ENCODE measurements at regions not wholly inside any gene's neighbourhood (a gene's known extent, or its start where the extent isn't known, plus 50 kb on each side); places are given as distances from the start of the nearest gene placed in this dataset.

- no peak for DNase-seq (ENCODE audit: low spot score)
These were observed 617.4 kb downstream of the BRINP1 start for GRCh38 chr9:118751848-118752223.

GRCh38 chr9:118761016-118761790 lies 608.0 kb downstream of the BRINP1 start:
- DNase-seq (ENCODE audit: low spot score), result no peak

DNA sequence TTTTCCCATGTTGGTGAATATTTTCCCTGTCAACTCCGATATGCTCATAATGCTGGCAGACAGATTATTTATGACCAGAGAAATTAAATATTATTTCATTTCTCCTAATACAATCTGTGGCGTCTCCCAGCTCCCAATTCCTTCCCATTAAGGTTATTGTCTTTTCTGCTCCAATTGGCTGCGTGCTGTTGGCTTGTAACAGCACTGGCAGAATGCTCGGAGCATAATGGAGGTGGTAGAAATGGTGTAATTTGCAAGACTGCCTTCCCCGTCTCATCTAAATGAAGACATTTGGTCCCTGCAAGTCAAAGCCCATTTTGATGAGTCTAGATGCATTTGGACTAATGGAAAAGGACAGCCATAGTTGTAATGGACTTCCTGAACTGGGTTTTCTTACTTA lies 601.7 kb downstream of the BRINP1 start:
- DNase-seq (ENCODE audit: low spot score), result no peak

DNA sequence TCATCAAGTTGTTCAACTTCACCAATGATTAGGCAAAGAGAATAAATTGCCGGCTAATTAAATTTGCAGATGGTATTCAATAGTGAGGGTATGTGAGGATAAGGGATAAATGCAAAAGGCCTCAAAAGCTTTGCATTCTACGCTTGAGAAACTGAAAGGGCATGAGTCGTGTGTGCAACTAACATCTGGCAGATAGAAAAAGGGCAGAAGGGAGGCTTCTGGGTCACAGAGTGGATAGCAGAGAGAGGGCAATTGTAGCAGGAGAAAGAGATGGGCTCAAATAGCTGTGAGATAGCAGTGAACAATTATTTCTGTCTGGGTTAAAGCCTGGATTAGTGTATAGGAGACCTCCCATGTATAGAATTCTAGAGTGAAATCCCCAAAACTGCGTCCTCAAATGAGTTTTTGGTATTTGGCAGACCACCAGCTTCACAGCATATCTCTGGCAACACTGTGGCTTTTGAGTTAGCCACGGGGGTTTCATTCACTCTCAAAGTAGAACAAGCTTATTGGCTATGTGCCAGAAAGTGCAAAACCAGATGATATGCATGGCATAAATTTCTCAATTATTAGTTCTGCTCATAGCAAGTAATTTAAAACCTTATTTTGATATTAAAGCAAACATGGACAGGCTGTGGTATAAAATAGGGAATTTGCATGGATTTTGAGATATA lies 586.3 kb downstream of the BRINP1 start:
- DNase-seq (ENCODE audit: low spot score), result no peak

- DNase-seq (ENCODE audit: low spot score), result no peak
These were observed 585.2 kb downstream of the BRINP1 start for GRCh38 chr9:118784033-118784432.

- no peak for DNase-seq (ENCODE audit: low spot score)
These were observed 583.8 kb downstream of the BRINP1 start for GRCh38 chr9:118785456-118785855.

GRCh38 chr9:118786877-118787276 lies 582.4 kb downstream of the BRINP1 start:
- no peak for DNase-seq (ENCODE audit: low spot score)

GRCh38 chr9:118809160-118809625 lies 560.0 kb downstream of the BRINP1 start:
- no peak for DNase-seq (ENCODE audit: low spot score)

GRCh38 chr9:118829334-118829733 lies 539.9 kb downstream of the BRINP1 start:
- DNase-seq (ENCODE audit: low spot score), result no peak

GRCh38 chr9:118832371-118832770 lies 536.9 kb downstream of the BRINP1 start:
- DNase-seq (ENCODE audit: low spot score), result no peak

GRCh38 chr9:118836891-118837290 lies 532.3 kb downstream of the BRINP1 start:
- DNase-seq (ENCODE audit: low spot score), result no peak

DNA sequence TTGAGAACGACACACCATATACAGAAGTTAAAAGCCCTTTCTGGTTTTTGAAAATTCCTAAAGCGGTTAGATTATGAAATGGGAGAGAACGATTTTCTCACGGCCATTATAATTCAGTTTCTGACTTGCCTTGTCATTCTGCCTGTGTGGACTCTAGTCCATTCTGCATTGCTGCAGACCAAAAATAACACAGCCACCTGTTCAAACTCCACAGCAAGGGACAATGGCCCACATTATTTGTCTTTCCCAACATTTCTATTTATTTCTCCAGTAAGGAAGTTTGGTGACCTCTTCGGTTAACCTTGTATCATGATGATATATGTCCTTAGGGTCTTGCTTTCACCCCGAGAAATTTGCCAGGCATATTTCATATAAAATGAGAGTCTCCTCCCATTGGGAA lies 497.7 kb downstream of the BRINP1 start:
- no peak for DNase-seq (ENCODE audit: low spot score)

- no peak for DNase-seq (ENCODE audit: low spot score)
These were observed 486.6 kb downstream of the BRINP1 start for GRCh38 chr9:118882684-118883083.

DNA sequence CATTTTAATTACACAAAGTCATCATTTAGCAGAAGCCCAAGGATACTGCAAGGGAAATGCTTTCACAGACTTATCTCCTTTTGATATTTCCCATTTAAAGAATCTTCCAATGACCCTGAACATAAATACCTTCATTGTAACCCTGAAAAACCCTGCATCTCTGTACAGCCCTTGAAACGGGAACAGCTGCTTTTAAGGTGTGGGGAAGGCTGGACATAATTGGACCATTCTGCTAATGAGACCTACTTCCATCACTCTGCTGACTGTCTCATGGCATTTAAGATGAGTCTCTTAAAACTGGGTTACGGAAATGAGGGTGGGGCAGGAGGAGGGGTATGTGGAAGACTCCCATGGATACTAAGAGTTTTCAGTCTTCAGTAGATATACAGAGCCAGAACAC lies 485.8 kb downstream of the BRINP1 start:
- no peak for DNase-seq (ENCODE audit: low spot score)

DNA sequence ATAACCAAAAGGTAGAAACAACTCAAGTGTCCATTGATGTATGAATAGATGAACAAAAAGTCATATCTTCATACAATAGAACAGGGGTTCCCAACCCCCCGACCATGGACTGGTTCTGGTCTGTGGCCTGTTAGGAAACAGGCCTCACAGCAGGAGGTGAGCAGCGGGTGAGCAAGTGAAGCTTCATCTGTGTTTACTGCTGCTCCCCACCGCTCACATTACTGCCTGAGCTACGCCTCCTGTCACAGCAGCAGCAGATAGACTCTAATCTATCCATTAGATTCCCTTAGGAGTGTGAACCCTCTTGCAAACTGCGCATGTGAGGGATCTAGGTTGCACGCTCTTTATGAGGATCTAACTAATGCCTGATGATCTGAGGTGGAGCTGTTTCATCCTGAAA lies 478.0 kb downstream of the BRINP1 start:
- DNase-seq (ENCODE audit: low spot score), result no peak

DNA sequence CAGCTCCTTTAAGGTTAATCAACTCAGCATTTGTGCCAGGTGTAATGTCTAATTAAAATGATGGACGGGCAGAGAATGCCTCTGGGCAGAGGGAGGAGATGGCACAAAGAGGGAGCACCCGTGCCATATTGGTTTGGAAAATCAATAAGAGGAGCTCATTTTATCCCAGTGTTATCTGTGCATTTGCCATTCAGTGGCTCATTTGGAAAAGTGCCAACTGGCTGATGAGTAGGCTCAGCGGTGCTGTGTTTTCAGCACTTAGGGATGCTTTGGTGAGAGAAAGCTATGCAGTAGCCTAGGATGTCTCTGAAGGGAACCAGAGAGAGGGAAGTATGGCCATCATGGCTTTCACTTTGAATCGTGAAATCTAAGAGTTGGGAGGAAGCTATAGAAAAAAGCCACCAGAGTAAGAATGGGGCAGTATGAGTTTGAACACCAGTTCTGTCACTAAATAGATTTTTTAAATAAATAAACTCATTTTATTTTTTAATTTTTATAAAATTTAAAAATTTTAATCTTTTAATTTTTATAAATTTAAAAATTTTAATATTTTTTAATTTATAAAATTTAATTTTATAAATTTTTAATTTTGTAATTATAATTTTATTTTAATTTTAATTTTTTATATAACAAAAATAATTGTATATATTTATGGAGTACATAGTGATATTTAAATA lies 472.8 kb downstream of the BRINP1 start:
- no peak for DNase-seq (ENCODE audit: low spot score)

DNA sequence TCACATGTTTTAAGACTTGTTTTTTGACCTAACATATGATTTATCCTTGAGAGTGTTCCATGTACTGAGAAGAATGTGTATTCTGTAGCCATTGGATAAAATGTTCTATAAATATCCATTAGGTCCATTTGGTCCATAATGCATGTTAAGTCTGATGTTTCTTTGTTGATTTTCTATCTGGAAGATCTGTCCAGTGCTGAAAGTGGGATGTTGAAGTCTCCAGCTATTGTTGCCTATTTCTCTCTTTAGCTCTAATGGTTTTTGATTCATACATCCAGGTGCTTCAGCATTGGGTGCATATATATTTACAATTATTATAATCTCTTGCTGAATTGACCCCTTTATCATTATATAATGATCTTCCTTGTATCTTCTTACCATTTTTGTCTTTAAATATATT lies 451.1 kb downstream of the BRINP1 start:
- DNase-seq (ENCODE audit: low spot score), result no peak

DNA sequence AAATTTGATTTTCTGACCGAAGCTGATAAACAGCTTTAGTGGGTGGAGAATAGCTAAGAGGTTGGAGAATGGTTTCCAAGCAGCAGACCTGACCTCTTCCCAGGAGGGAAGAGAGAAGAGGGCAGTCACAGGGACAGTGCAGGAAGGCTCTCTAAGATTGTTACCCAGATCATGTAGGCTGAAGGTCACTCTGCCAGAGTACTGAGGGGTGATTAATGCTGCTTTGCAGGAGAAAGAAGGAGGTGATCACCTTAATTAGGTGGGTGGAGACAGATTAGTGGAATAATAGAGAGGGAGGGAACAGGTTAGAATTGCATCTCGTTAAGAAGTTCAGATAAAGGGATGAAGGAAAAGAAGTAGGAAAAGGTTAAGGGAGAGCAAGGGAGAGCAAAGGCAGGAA lies 440.5 kb downstream of the BRINP1 start:
- no peak for DNase-seq (ENCODE audit: low spot score)

GRCh38 chr9:118929287-118929686 lies 439.9 kb downstream of the BRINP1 start:
- DNase-seq (ENCODE audit: low spot score), result no peak

GRCh38 chr9:118931941-118932340 lies 437.3 kb downstream of the BRINP1 start:
- no peak for DNase-seq (ENCODE audit: low spot score)

DNA sequence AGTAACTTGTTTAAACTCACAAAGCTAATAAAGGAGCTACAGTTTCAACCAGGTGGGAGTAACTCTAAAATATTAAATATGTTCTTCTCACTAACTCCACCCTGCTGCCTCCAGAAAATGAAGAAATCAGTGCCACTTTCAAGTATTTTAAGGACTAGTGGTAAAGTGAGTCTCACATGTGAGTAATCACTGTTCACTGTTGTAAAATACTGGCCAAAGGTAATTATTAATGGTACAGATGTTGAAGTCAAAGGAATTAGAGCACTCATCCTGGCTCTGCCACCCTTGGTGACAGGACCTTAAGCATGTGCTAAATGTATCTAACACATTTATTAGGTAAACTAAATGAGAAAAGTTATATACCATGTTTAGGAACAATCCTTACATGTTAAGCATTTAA lies 430.7 kb downstream of the BRINP1 start:
- no peak for DNase-seq (ENCODE audit: low spot score)

- DNase-seq (ENCODE audit: low spot score), result no peak
These were observed 428.8 kb downstream of the BRINP1 start for GRCh38 chr9:118940473-118940872.

GRCh38 chr9:118946669-118947068 lies 422.6 kb downstream of the BRINP1 start:
- DNase-seq (ENCODE audit: low spot score), result no peak

All from CD4-positive, alpha-beta T cell treated with Interleukin-15 for 4 hours (primary cell).